SK-N-SH treated with all-trans-retinoic acid at 6 μM for 48 hours (cell line): ENCODE measurements at regions not wholly inside any gene's neighbourhood (a gene's known extent, or its start where the extent isn't known, plus 50 kb on each side); places are given as distances from the start of the nearest gene placed in this dataset.

ENCODE experiments used
- ARNTL ChIP-seq: fragments of 450-650 bp; formaldehyde crosslinking; IDR thresholded peaks from 2 replicates; pipeline ENCODE4 v1.5.0; 2020; ENCODE audit warnings: low read depth, mild to moderate bottlenecking, moderate library complexity, borderline replicate concordance
- CSDC2 ChIP-seq: fragments of 250-450 bp; sonication (Bioruptor Pico); IDR thresholded peaks from 2 replicates; pipeline ENCODE4 v1.5.0; 2020; ENCODE audit warnings: mild to moderate bottlenecking, moderate library complexity
- CSRNP3 ChIP-seq: fragments of 250-450 bp; sonication (Bioruptor Pico); IDR thresholded peaks from 2 replicates; pipeline ENCODE4 v1.5.1; 2021; ENCODE audit warnings: mild to moderate bottlenecking, moderate library complexity
- ESRRG ChIP-seq: fragments of 250-450 bp; sonication (Bioruptor Pico); IDR thresholded peaks from 2 replicates; pipeline ENCODE4 v1.6.1; 2021; ENCODE audit warnings: mild to moderate bottlenecking
- PATZ1 ChIP-seq: fragments of 250-450 bp; sonication (Bioruptor Pico); IDR thresholded peaks from 2 replicates; pipeline ENCODE4 v1.8.0; 2020; ENCODE audit warnings: mild to moderate bottlenecking, moderate library complexity, borderline replicate concordance
- SNAI2 ChIP-seq: fragments of 250-450 bp; sonication (Bioruptor Pico); IDR thresholded peaks from 2 replicates; pipeline ENCODE4 v1.5.0; 2020; ENCODE audit warnings: mild to moderate bottlenecking, moderate library complexity
- ZC3H10 ChIP-seq: fragments of 250-450 bp; sonication (Bioruptor Pico); IDR thresholded peaks from 2 replicates; pipeline ENCODE4 v1.5.1; 2021; ENCODE audit warnings: mild to moderate bottlenecking, moderate library complexity

DNA sequence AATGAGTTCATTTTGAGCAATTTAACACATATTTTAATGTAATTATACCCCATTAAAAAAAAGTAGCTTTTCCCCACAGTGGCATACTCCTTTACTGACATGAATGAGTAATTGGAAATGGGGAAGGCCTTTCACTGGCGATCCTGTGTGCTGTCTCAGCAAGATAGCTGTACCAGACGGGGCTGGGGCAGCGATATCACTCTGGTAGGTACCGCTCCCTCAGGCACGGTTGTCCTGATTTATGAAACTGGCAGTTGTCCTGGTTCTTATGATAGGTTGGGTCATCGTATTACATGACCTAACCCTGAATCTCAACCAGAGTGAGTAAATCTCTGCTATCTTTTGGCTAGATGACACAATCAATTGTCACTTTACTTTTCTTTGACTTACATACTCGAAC lies 355.0 kb upstream of the MAP3K7 start:
- TF ChIP-seq SNAI2 (no peak), ZC3H10 (no peak), ARNTL (CRISPR knock-in tag) (no peak), CSDC2 (no peak), CSRNP3 (CRISPR knock-in tag) (no peak), PATZ1 (CRISPR knock-in tag) (no peak), ESRRG (CRISPR knock-in tag) (no peak)
